T47D (cell line): ENCODE measurements at regions not wholly inside any gene's neighbourhood (a gene's known extent, or its start where the extent isn't known, plus 50 kb on each side); places are given as distances from the start of the nearest gene placed in this dataset.

Experiments
- DNase-seq, 2 experiments: peaks; one replicate each; pipeline versions ENCODE4 v3.0.0 to v3.0.0-alpha.2; 2011 to 2012; ENCODE audit warnings: low read depth in 1 of 2, low spot score in 1 of 2
- JUND ChIP-seq: IDR thresholded peaks from 2 replicates; pipeline ENCODE4 v1.6.1; 2012; ENCODE audit warnings: low read depth
- in situ Hi-C: cut with HindIII; loops from 2 replicates; pipeline ENCODE4 v1.10.0; 2016; ENCODE audit warnings: low sequenced_read_pairs, low pct_unique_long_range_greater_than_20kb

GRCh38 chr3:103924544-103924943, 1442.2 kb upstream of the ALCAM start:
- DNase-seq = no peak
- in situ Hi-C loops = no loop called here
- TF ChIP-seq JUND = no peak

GRCh38 chr3:103926936-103927335, 1439.8 kb upstream of the ALCAM start:
- no peak for DNase-seq
- no peak for TF ChIP-seq JUND
- in situ Hi-C loops = no loop called here

- TF ChIP-seq JUND = no peak
- in situ Hi-C loops = no loop called here
- no peak for DNase-seq
These were observed 1438.8 kb upstream of the ALCAM start for GRCh38 chr3:103927896-103928295.

GRCh38 chr3:103937094-103937493, 1429.6 kb upstream of the ALCAM start:
- TF ChIP-seq JUND = no peak
- in situ Hi-C loops = no loop called here
- no peak for DNase-seq

GRCh38 chr3:103947062-103947461, 1419.6 kb upstream of the ALCAM start:
- in situ Hi-C loops = no loop called here
- TF ChIP-seq JUND = no peak
- no peak for DNase-seq

- in situ Hi-C loops = no loop called here
- DNase-seq = no peak
- no peak for TF ChIP-seq JUND
These were observed 1417.0 kb upstream of the ALCAM start for GRCh38 chr3:103949693-103950092.

GRCh38 chr3:103950676-103951075, 1416.0 kb upstream of the ALCAM start:
- in situ Hi-C loops = no loop called here
- TF ChIP-seq JUND = no peak
- no peak for DNase-seq

- no peak for TF ChIP-seq JUND
- DNase-seq = no peak
- in situ Hi-C loops = no loop called here
These were observed 1412.9 kb upstream of the ALCAM start for GRCh38 chr3:103953796-103954195.

GRCh38 chr3:103960819-103961218, 1405.9 kb upstream of the ALCAM start:
- in situ Hi-C loops = no loop called here
- no peak for DNase-seq
- TF ChIP-seq JUND = no peak

GRCh38 chr3:103963599-103963998, 1403.1 kb upstream of the ALCAM start:
- DNase-seq = no peak
- in situ Hi-C loops = no loop called here

GRCh38 chr3:103965764-103966163, 1400.9 kb upstream of the ALCAM start:
- in situ Hi-C loops = no loop called here
- no peak for TF ChIP-seq JUND
- no peak for DNase-seq

More at GRCh38 chr3:103963599-103963998, 1403.1 kb upstream of the ALCAM start:
- TF ChIP-seq JUND = no peak

- in situ Hi-C loops = no loop called here
- DNase-seq = no peak
- TF ChIP-seq JUND = no peak
These were observed 1400.0 kb upstream of the ALCAM start for GRCh38 chr3:103966749-103967148.

GRCh38 chr3:103968131-103968530, 1398.6 kb upstream of the ALCAM start:
- in situ Hi-C loops = no loop called here
- no peak for DNase-seq
- TF ChIP-seq JUND = no peak

- in situ Hi-C loops = no loop called here
- DNase-seq = no peak
- no peak for TF ChIP-seq JUND
These were observed 1398.0 kb upstream of the ALCAM start for GRCh38 chr3:103968751-103969150.

- in situ Hi-C loops = no loop called here
- DNase-seq = no peak
- no peak for TF ChIP-seq JUND
These were observed 1389.8 kb upstream of the ALCAM start for GRCh38 chr3:103976931-103977339.
